Testis (tissue), 2 donors: ENCODE measurements at regions not wholly inside any gene's neighbourhood (a gene's known extent, or its start where the extent isn't known, plus 50 kb on each side); places are given as distances from the start of the nearest gene placed in this dataset.

Experiments used
- DNase-seq: peaks from one replicate; pipeline ENCODE4 v3.0.0-alpha.2; 2019
- H3K27ac ChIP-seq, 2 donors: fragments of 200-600 bp; sonication (generic); one replicate each; pipeline ENCODE4 v1.5.1; 2019
- H3K27me3 ChIP-seq: fragments of 200-600 bp; sonication (generic); one replicate; pipeline ENCODE4 v1.5.1; 2019
- H3K36me3 ChIP-seq: fragments of 200-600 bp; sonication (generic); one replicate; pipeline ENCODE4 v1.5.1; 2017; ENCODE audit warnings: low read depth; ENCODE audit errors: missing control alignments
- H3K4me1 ChIP-seq: fragments of 200-600 bp; sonication (generic); one replicate; pipeline ENCODE4 v1.5.1; 2019
- H3K4me3 ChIP-seq, 2 donors: fragments of 200-600 bp; sonication (generic); one replicate each; pipeline ENCODE4 v1.5.1; 2017 to 2019
- H3K9me3 ChIP-seq: fragments of 200-600 bp; sonication (generic); one replicate; pipeline ENCODE4 v1.5.1; 2017
- POLR2A ChIP-seq: fragments of 450-650 bp; IDR thresholded peaks from one replicate; pipeline ENCODE4 v1.6.1; 2017; ENCODE audit warnings: antibody characterized with exemption, mild to moderate bottlenecking, moderate library complexity
- WGBS, 2 donors: methylation state at CpG; one replicate each; pipeline ENCODE4 v1.1.5; 2018; 5-methylcytosine and 5-hydroxymethylcytosine counted together
- intact Hi-C: fragments of 100-400 bp; cut with DNase I; formaldehyde crosslinking; loops from one replicate; pipeline ENCODE4 v1.15.1; 2023; ENCODE audit warnings: low total_unique reads
- small RNA-seq, 2 donors: library from RNA; depleted of rRNA; stranded (forward); fragments of <200 nt; gene quantifications; one replicate each; pipeline ENCODE3, GENCODE V24; 2016
- TF ChIP-seq, protein P1 (sequence below), 3 experiments: fragments of 450-650 bp in 2 of 3; fragments of 200-600 bp in 1 of 3; sonication (generic) in 1 of 3; IDR thresholded peaks; one replicate each; pipeline ENCODE4 v1.5.1; 2016 to 2019; ENCODE audit warnings: antibody characterized with exemption in 3 of 3, mild to moderate bottlenecking in 2 of 3, moderate library complexity in 1 of 3

- WGBS, 2 donors: 84 to 86% methylated on average over 4 of the region's 4 CpGs
- no peak for TF ChIP-seq POLR2A
- Histone ChIP-seq H3K36me3 (no peaks in the 10 kb centered on the region), H3K9me3 (no peaks in the 10 kb centered on the region), H3K4me1 (no peaks in the 10 kb centered on the region), H3K4me3 (no peak overlapping the region), H3K27ac (no peak overlapping the region), H3K27me3 (no peaks in the 10 kb centered on the region)
- no peak for DNase-seq
- intact Hi-C loops: no loop called here
Measured at GRCh38 chrX:44401151-44401550, 57.7 kb upstream of the EFHC2 start.

DNA sequence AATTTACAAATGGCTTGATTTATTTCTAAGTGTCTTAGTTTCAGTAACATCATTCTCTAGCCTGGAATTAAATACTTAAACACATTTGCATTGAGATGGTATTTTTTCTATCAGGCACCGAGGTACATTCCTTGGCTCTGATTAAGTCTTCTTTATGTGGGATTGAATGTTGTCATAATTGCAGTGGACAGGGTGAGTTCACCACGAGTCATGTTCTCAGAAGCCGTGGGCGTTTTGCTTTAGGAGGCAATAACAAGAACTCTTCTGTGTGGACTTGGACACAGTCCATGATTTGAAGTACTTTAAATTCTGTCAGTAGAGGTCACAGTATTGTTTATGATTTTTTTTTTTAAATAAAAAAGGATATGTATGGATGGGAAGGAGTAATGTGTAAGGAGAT, 57.1 kb upstream of the EFHC2 start:
- TF ChIP-seq POLR2A: no peak
- TF ChIP-seq, protein P1, sequence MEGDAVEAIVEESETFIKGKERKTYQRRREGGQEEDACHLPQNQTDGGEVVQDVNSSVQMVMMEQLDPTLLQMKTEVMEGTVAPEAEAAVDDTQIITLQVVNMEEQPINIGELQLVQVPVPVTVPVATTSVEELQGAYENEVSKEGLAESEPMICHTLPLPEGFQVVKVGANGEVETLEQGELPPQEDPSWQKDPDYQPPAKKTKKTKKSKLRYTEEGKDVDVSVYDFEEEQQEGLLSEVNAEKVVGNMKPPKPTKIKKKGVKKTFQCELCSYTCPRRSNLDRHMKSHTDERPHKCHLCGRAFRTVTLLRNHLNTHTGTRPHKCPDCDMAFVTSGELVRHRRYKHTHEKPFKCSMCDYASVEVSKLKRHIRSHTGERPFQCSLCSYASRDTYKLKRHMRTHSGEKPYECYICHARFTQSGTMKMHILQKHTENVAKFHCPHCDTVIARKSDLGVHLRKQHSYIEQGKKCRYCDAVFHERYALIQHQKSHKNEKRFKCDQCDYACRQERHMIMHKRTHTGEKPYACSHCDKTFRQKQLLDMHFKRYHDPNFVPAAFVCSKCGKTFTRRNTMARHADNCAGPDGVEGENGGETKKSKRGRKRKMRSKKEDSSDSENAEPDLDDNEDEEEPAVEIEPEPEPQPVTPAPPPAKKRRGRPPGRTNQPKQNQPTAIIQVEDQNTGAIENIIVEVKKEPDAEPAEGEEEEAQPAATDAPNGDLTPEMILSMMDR (IDR thresholded peaks at IDR 0.05): no peak
- Histone ChIP-seq H3K27me3 (no peaks in the 10 kb centered on the region), H3K9me3 (no peaks in the 10 kb centered on the region), H3K27ac (no peak overlapping the region), H3K4me1 (no peaks in the 10 kb centered on the region), H3K4me3 (no peak overlapping the region), H3K36me3 (no peaks in the 10 kb centered on the region)
- intact Hi-C loops: no loop called here
- peak; percentile 13 for DNase-seq
- WGBS, 2 donors: 36 to 38% methylated on average over 4 of the region's 4 CpGs

- no peaks in the 10 kb centered on the region for H3K9me3 ChIP-seq
- DNase-seq: no peak
- no peaks in the 10 kb centered on the region for H3K36me3 ChIP-seq
- H3K27ac ChIP-seq: no peak overlapping the region
- intact Hi-C loops: no loop called here
- no peaks in the 10 kb centered on the region for H3K27me3 ChIP-seq
- H3K4me1 ChIP-seq: no peaks in the 10 kb centered on the region
- 87 to 94% methylated on average over 4 of the region's 4 CpGs for WGBS, 2 donors
- no peak for TF ChIP-seq POLR2A
- TF ChIP-seq, protein P1 (IDR thresholded peaks at IDR 0.05): no peak
- no peak overlapping the region for H3K4me3 ChIP-seq
Measured at GRCh38 chrX:44400161-44400560, 56.7 kb upstream of the EFHC2 start.

Small RNA genes in the stretch of these regions (small RNA-seq; reads per million reads assigned to genes)
- 0 reads per million in 2 donors for gene RF00019
